K562 (cell line): ENCODE measurements at regions not wholly inside any gene's neighbourhood (a gene's known extent, or its start where the extent isn't known, plus 50 kb on each side); places are given as distances from the start of the nearest gene placed in this dataset.

Experiments used
- ATAC-seq: fragments of 200-7000 bp; cut with Tn5 transposase; 3 replicates; pipeline ENCODE4 v1.9.1; 2020; ENCODE audit warnings: moderate library complexity
- BruUV-seq: library from RNA; stranded (reverse); fragments of 400-500 nt; replicated peaks from 2 replicates; lab custom pipeline; 2021; lab: Mats Ljungman, UMichigan
- CTCF ChIA-PET: fragments of 300-600 bp; formaldehyde crosslinking; extraction: SDS; loops from one replicate; lab custom pipeline; 2021; ENCODE audit warnings: low intra/inter-chr PET ratio; lab: Yijun Ruan, JAX
- POLR2A ChIA-PET: fragments of 300-600, 350-650 bp; sonication (Branson Sonifier 250); formaldehyde crosslinking; extraction: SDS; loops from one replicate; lab custom pipeline; 2021; ENCODE audit warnings: antibody characterized with exemption, inconsistent platforms; lab: Yijun Ruan, JAX
- DNase-seq, 4 experiments: peaks; one replicate each; pipeline versions ENCODE4 v3.0.0 to v3.0.0-alpha.2; 2011 to 2018; ENCODE audit warnings: low spot score in 3 of 4, mixed read lengths in 3 of 4; ENCODE audit errors: extremely low read depth in 1 of 4
- FAIRE-seq: peaks from 2 replicates; lab custom pipeline; 2011; peaks lifted over from hg19 to GRCh38; lab: Jason Lieb, UNC
- H2AFZ ChIP-seq: 2 replicates; pipeline ENCODE4 v1.6.0; 2011; ENCODE audit warnings: low read depth, low read length, control low read depth, inconsistent platforms
- H3K27ac ChIP-seq: fragments of 200-600 bp; 3 replicates; pipeline ENCODE4 v1.8.0; 2011; ENCODE audit warnings: low read depth, mild to moderate bottlenecking, control low read depth, inconsistent platforms, low read length, moderate library complexity, mixed read lengths; ENCODE audit errors: extremely low read depth
- H3K27me3 ChIP-seq, 2 experiments: fragments of 300-600 bp in 1 of 2; 2 replicates in 1 of 2; 3 replicates in 1 of 2; pipeline versions ENCODE4 v1.6.0 to v1.8.0; 2011; ENCODE audit warnings: inconsistent platforms in 2 of 2, low read length in 2 of 2, mild to moderate bottlenecking in 1 of 2, mixed read lengths in 1 of 2, moderate library complexity in 1 of 2; ENCODE audit not compliant: control insufficient read depth in 2 of 2, insufficient read depth in 2 of 2
- H3K36me3 ChIP-seq: fragments of 300-600 bp; 3 replicates; pipeline ENCODE4 v1.8.0; 2011; ENCODE audit warnings: mild to moderate bottlenecking, low read length, inconsistent platforms; ENCODE audit not compliant: control insufficient read depth, insufficient read depth
- H3K4me1 ChIP-seq, 2 experiments: fragments of 200-600 bp in 1 of 2; replicated peaks in 1 of 2; 2 replicates in 1 of 2; 3 replicates in 1 of 2; pipeline versions ENCODE4 v1.5.1 to v1.8.0; 2011; ENCODE audit warnings: inconsistent platforms in 2 of 2, low read length in 2 of 2, mild to moderate bottlenecking in 1 of 2, mixed read lengths in 1 of 2, moderate library complexity in 1 of 2; ENCODE audit not compliant: control insufficient read depth in 2 of 2, insufficient read depth in 2 of 2
- H3K4me2 ChIP-seq: 2 replicates; pipeline ENCODE4 v1.6.1; 2011; ENCODE audit warnings: low read length, control low read depth, inconsistent platforms, mixed read lengths; ENCODE audit not compliant: insufficient read depth
- H3K4me3 ChIP-seq: fragments of 200-600 bp; sonication (generic), shearing (Covaris generic); 2 replicates; pipeline ENCODE4 v1.5.1; 2016; ENCODE audit warnings: control low read depth, inconsistent platforms
- H3K79me2 ChIP-seq: fragments of 200-600 bp; 3 replicates; pipeline ENCODE4 v1.8.0; 2011; ENCODE audit warnings: low read length, inconsistent platforms; ENCODE audit not compliant: control insufficient read depth, insufficient read depth
- H3K9ac ChIP-seq, 2 experiments: 2 replicates each; pipeline versions ENCODE4 v1.6.0 to v1.6.1; 2011; ENCODE audit warnings: low read depth in 2 of 2, low read length in 2 of 2, control low read depth in 1 of 2, inconsistent platforms in 1 of 2, mild to moderate bottlenecking in 1 of 2, mixed read lengths in 1 of 2; ENCODE audit not compliant: insufficient read depth in 1 of 2
- H3K9me1 ChIP-seq: one replicate; pipeline ENCODE4 v1.6.0; 2011; ENCODE audit warnings: inconsistent platforms, mild to moderate bottlenecking, low read length, moderate library complexity; ENCODE audit not compliant: control insufficient read depth, insufficient read depth
- H3K9me3 ChIP-seq: replicated peaks from 2 replicates; pipeline ENCODE4 v1.5.1; 2011; ENCODE audit warnings: low read depth, low read length, inconsistent platforms; ENCODE audit not compliant: control insufficient read depth, insufficient read depth
- H4K20me1 ChIP-seq: replicated peaks from 2 replicates; pipeline ENCODE4 v1.6.1; 2011; ENCODE audit warnings: low read length, inconsistent platforms, mixed read lengths; ENCODE audit not compliant: control insufficient read depth, insufficient read depth
- ELF1 ChIP-seq: fragments of 200-800 bp; sonication (Bioruptor generic); IDR thresholded peaks from 2 replicates; pipeline ENCODE4 v1.6.1; 2016; ENCODE audit warnings: missing genetic modification characterization, missing compliant biosample characterization
- NFATC3 ChIP-seq: fragments of 450-650 bp; IDR thresholded peaks from 2 replicates; pipeline ENCODE4 v1.6.1; 2017; ENCODE audit warnings: mild to moderate bottlenecking
- RUNX1 ChIP-seq: sonication (generic); IDR thresholded peaks from 2 replicates; pipeline ENCODE4 v1.6.1; 2016; ENCODE audit warnings: antibody characterized with exemption, low read depth
- ZBTB1 ChIP-seq: sonication (generic); formaldehyde crosslinking; IDR thresholded peaks from 2 replicates; pipeline ENCODE4 v1.8.1; 2023; ENCODE audit warnings: missing genetic modification reagents, low read depth, mild to moderate bottlenecking, borderline replicate concordance
- WGBS: fragments of 100-300 bp; shearing (Covaris generic); methylation state at CpG from one replicate; pipeline ENCODE4 v1.1.6; 2016; ENCODE audit warnings: low coverage, mixed read lengths; ENCODE audit not compliant: insufficient coverage; ENCODE audit errors: missing lambda C conversion rate; 5-methylcytosine and 5-hydroxymethylcytosine counted together
- in situ Hi-C: fragments of 300-500 bp; cut with MboI; formaldehyde crosslinking; loops from 4 replicates; pipeline ENCODE4 v1.15.0; 2018; ENCODE audit warnings: inconsistent platforms, mixed read lengths
- intact Hi-C: fragments of 100-400 bp; cut with micrococcal nuclease; formaldehyde crosslinking; loops from 2 replicates; pipeline ENCODE4 v1.14.2; 2022
- TF ChIP-seq, protein P1 (sequence below): fragments of 200-800 bp; sonication (Bioruptor generic); IDR thresholded peaks from 2 replicates; pipeline ENCODE4 v1.6.1; 2016; ENCODE audit warnings: missing genetic modification characterization, missing compliant biosample characterization

DNA sequence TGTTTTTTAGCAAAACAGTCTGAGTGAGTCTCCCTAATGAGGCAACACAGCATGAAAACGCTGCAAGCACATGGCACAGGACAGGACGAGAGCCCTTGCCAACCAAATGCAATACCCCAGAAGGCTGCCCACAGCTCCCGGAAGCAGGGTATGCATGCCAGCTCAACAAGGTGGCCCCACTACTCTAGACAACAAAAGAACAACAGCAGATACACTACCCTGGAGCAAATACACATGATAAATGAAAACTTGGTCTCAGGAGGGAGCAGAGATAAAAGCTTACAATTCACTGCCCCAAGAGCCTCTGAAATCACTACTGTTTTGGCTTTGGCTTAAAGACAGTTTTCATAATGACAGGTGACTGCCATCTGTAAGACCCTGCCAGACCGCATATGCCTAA lies 785.4 kb upstream of the API5 start:
- Histone ChIP-seq H3K9me1 (no peaks in the 10 kb centered on the region), H3K4me2 (no peak overlapping the region), H3K9me3 (no peaks in the 10 kb centered on the region), H3K9ac (no peak overlapping the region), H3K79me2 (no peaks in the 10 kb centered on the region), H3K4me1 (no peaks in the 10 kb centered on the region), H4K20me1 (no peaks in the 10 kb centered on the region), H3K27ac (no peak overlapping the region), H3K4me3 (no peak overlapping the region), H2AFZ (no peak overlapping the region), H3K36me3 (no peaks in the 10 kb centered on the region), H3K27me3 (no peaks in the 10 kb centered on the region)
- BruUV-seq = no TSS peak
- POLR2A ChIA-PET = no interaction called here
- FAIRE-seq (no peak), ATAC-seq (no peak), DNase-seq (no peak)
- intact Hi-C loops = no loop called here
- 3% methylated on average over 4 of the region's 4 CpGs for WGBS
- in situ Hi-C loops = no loop called here
- TF ChIP-seq RUNX1 = no peak
- TF ChIP-seq ZBTB1 (CRISPR knock-in tag) = no peak
- TF ChIP-seq ELF1 (tag) = no peak
- TF ChIP-seq, protein P1, sequence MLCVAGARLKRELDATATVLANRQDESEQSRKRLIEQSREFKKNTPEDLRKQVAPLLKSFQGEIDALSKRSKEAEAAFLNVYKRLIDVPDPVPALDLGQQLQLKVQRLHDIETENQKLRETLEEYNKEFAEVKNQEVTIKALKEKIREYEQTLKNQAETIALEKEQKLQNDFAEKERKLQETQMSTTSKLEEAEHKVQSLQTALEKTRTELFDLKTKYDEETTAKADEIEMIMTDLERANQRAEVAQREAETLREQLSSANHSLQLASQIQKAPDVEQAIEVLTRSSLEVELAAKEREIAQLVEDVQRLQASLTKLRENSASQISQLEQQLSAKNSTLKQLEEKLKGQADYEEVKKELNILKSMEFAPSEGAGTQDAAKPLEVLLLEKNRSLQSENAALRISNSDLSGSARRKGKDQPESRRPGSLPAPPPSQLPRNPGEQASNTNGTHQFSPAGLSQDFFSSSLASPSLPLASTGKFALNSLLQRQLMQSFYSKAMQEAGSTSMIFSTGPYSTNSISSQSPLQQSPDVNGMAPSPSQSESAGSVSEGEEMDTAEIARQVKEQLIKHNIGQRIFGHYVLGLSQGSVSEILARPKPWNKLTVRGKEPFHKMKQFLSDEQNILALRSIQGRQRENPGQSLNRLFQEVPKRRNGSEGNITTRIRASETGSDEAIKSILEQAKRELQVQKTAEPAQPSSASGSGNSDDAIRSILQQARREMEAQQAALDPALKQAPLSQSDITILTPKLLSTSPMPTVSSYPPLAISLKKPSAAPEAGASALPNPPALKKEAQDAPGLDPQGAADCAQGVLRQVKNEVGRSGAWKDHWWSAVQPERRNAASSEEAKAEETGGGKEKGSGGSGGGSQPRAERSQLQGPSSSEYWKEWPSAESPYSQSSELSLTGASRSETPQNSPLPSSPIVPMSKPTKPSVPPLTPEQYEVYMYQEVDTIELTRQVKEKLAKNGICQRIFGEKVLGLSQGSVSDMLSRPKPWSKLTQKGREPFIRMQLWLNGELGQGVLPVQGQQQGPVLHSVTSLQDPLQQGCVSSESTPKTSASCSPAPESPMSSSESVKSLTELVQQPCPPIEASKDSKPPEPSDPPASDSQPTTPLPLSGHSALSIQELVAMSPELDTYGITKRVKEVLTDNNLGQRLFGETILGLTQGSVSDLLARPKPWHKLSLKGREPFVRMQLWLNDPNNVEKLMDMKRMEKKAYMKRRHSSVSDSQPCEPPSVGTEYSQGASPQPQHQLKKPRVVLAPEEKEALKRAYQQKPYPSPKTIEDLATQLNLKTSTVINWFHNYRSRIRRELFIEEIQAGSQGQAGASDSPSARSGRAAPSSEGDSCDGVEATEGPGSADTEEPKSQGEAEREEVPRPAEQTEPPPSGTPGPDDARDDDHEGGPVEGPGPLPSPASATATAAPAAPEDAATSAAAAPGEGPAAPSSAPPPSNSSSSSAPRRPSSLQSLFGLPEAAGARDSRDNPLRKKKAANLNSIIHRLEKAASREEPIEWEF = no peak
- TF ChIP-seq NFATC3 = no peak
- CTCF ChIA-PET = interaction anchor here (0.7 kb wide), 1 partner anchor 1231 kb away, joined by 3 read pairs; no protein-coding TSS in a partner anchor
